Stomach (tissue), 8 donors: ENCODE measurements at regions not wholly inside any gene's neighbourhood (a gene's known extent, or its start where the extent isn't known, plus 50 kb on each side); places are given as distances from the start of the nearest gene placed in this dataset.

Experiments used
- DNase-seq, 2 donors: peaks; one replicate each; pipeline versions ENCODE4 v3.0.0 to v3.0.0-alpha.2; 2013 to 2019
- H3K27ac ChIP-seq, 5 donors: fragments of 200-600 bp in 4 of 5; sonication (generic) in 4 of 5; one replicate each; pipeline ENCODE4 v1.5.1; 2013 to 2019; ENCODE audit warnings: mild to moderate bottlenecking in 1 of 5, moderate library complexity in 1 of 5
- H3K27me3 ChIP-seq, 3 donors: fragments of 200-600 bp; sonication (generic); one replicate each; pipeline ENCODE4 v1.5.1; 2017 to 2019; ENCODE audit warnings: mixed run types in 1 of 3
- H3K36me3 ChIP-seq, 4 donors: fragments of 200-600 bp; sonication (generic); 1 replicate in 3 of 4; 2 replicates in 1 of 4; pipeline ENCODE4 v1.5.1; 2016 to 2019
- H3K4me1 ChIP-seq, 4 donors: fragments of 200-600 bp; sonication (generic); one replicate each; pipeline ENCODE4 v1.5.1; 2016 to 2019
- H3K4me3 ChIP-seq, 4 donors: fragments of 200-600 bp; sonication (generic) in 3 of 4; one replicate each; pipeline ENCODE4 v1.5.1; 2016 to 2019; ENCODE audit warnings: mild to moderate bottlenecking in 1 of 4
- H3K9me3 ChIP-seq, 4 donors: fragments of 200-600 bp; sonication (generic); one replicate each; pipeline ENCODE4 v1.5.1; 2016 to 2019
- EP300 ChIP-seq: sonication (generic); formaldehyde crosslinking; IDR thresholded peaks from one replicate; pipeline ENCODE4 v1.6.1; 2017; ENCODE audit warnings: antibody characterized with exemption
- POLR2A ChIP-seq, 4 donors: fragments of 450-650 bp; IDR thresholded peaks; one replicate each; pipeline ENCODE4 v1.6.1; 2016; ENCODE audit warnings: antibody characterized with exemption in 4 of 4, control low read depth in 2 of 4, mild to moderate bottlenecking in 1 of 4, moderate library complexity in 1 of 4
- POLR2AphosphoS5 ChIP-seq, 3 donors: sonication (generic); formaldehyde crosslinking; IDR thresholded peaks; one replicate each; pipeline ENCODE4 v1.6.1; 2016; ENCODE audit warnings: antibody characterized with exemption in 3 of 3
- WGBS, 5 donors: extraction: QIAGEN DNeasy Blood & Tissue Kit in 3 of 5; methylation state at CpG; one replicate each; pipeline versions ENCODE4 v1.1.5 to v1.1.7; 2013 to 2018; 5-methylcytosine and 5-hydroxymethylcytosine counted together
- intact Hi-C: fragments of 100-400 bp; cut with DNase I; formaldehyde crosslinking; loops from one replicate; pipeline ENCODE4 v1.15.1; 2023; ENCODE audit warnings: low total_unique reads
- TF ChIP-seq, protein P1 (sequence below), 7 experiments: fragments of 450-650 bp in 4 of 7; fragments of 200-600 bp in 3 of 7; sonication (generic) in 3 of 7; IDR thresholded peaks; one replicate each; pipeline ENCODE4 v1.5.1; 2016 to 2019; ENCODE audit warnings: antibody characterized with exemption in 7 of 7, control low read depth in 2 of 7, mild to moderate bottlenecking in 1 of 7
- donor health status: healthy with polysubstance abuse.
- donor health status: Bipolar disorder and iron deficiency.
- donor health status: healthy.

DNA sequence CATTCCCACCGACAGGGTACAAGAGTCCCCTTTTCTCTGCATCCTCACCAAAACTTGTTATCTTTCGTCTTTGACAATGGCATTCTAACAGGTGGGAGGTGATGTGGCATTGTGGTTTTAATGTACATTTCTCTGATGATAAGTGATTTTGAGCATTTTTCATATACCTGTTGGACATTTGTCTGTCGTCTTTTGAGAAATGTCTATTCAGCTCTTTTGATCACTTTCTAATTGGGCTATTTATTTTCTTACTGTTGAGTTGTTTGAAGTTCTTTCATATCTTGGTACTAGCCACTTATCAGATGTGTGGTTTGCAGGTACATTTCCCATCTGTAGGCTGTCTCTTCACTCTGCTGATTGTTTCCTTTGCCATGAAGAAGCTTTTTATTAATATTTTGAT lies 219.0 kb upstream of the SOX1 start:
- H3K4me3 ChIP-seq = no peak overlapping the region
- H3K27ac ChIP-seq = no peak overlapping the region
- no peak for DNase-seq
- intact Hi-C loops = no loop called here
- no peak for TF ChIP-seq POLR2A (IDR thresholded peaks at IDR 0.05)
- 84 to 91% (median 87%) methylated on average over 3 of the region's 3 CpGs for WGBS, 5 donors
- H3K27me3 ChIP-seq = peaks cover 0 to 65% (median 6%) of the 10 kb centered on the region in 3 donors
- H3K36me3 ChIP-seq = no peaks in the 10 kb centered on the region
- H3K9me3 ChIP-seq = no peaks in the 10 kb centered on the region
- H3K4me1 ChIP-seq = no peaks in the 10 kb centered on the region

DNA sequence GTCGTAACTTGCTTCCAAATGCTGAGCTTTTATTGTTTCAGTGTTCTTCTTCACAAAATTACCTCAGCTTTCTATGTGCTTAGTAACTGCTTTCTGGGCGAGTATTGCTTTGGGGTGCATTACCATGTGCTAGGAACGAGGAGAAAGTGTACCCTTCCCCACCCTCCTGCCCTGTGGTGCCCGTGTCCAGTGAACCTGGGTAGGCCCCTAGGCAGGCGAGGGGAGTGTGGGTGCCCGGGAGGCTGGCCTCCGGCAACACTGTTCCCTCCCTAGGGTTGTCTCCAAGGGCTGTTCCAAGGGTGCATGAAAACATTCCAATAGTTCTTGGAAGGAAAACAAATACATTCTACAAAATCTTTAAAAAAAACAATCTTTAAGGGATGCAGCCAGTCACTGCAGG lies 216.5 kb upstream of the SOX1 start:
- no peak for DNase-seq

DNA sequence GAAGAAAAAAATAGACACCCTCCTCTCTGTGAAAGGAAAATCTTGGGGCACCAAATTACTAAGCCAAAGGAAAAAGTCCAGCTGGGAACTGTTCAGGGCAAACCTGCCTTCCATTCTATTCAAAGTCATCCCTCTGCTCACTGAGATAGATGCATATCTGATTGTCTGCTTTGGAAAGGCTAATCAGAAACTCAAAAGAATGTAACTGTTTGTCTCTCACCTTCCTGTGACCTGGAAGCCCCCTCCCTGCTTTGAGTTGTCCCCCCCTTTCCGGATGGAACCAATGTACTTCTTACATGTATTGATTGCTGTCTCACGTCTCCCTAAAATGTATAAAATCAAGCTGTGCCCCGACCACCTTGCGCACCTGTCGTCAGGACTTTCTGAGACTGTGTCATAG lies 216.0 kb upstream of the SOX1 start:
- 52 to 59% (median 57%) methylated on average over 5 of the region's 5 CpGs for WGBS, 5 donors
- Histone ChIP-seq H3K27ac (no peak overlapping the region), H3K27me3 (peaks cover 0 to 68% (median 6%) of the 10 kb centered on the region in 3 donors)

More for the DNA sequence above, 216.5 kb upstream of the SOX1 start:
- H3K4me3 ChIP-seq = no peak overlapping the region
- H3K27ac ChIP-seq = no peak overlapping the region
- TF ChIP-seq, protein P1, sequence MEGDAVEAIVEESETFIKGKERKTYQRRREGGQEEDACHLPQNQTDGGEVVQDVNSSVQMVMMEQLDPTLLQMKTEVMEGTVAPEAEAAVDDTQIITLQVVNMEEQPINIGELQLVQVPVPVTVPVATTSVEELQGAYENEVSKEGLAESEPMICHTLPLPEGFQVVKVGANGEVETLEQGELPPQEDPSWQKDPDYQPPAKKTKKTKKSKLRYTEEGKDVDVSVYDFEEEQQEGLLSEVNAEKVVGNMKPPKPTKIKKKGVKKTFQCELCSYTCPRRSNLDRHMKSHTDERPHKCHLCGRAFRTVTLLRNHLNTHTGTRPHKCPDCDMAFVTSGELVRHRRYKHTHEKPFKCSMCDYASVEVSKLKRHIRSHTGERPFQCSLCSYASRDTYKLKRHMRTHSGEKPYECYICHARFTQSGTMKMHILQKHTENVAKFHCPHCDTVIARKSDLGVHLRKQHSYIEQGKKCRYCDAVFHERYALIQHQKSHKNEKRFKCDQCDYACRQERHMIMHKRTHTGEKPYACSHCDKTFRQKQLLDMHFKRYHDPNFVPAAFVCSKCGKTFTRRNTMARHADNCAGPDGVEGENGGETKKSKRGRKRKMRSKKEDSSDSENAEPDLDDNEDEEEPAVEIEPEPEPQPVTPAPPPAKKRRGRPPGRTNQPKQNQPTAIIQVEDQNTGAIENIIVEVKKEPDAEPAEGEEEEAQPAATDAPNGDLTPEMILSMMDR (IDR thresholded peaks at IDR 0.05) = no peak
- TF ChIP-seq EP300 = no peak
- TF ChIP-seq POLR2A (IDR thresholded peaks at IDR 0.05) = no peak
- TF ChIP-seq POLR2AphosphoS5 (IDR thresholded peaks at IDR 0.05) = no peak
- H3K36me3 ChIP-seq = no peaks in the 10 kb centered on the region
- H3K27me3 ChIP-seq = peaks cover 0 to 73% (median 6%) of the 10 kb centered on the region in 3 donors
- WGBS, 5 donors = 68 to 79% (median 74%) methylated on average over 7 of the region's 7 CpGs
- no peaks in the 10 kb centered on the region for H3K9me3 ChIP-seq
- intact Hi-C loops = no loop called here
- no peaks in the 10 kb centered on the region for H3K4me1 ChIP-seq

DNA sequence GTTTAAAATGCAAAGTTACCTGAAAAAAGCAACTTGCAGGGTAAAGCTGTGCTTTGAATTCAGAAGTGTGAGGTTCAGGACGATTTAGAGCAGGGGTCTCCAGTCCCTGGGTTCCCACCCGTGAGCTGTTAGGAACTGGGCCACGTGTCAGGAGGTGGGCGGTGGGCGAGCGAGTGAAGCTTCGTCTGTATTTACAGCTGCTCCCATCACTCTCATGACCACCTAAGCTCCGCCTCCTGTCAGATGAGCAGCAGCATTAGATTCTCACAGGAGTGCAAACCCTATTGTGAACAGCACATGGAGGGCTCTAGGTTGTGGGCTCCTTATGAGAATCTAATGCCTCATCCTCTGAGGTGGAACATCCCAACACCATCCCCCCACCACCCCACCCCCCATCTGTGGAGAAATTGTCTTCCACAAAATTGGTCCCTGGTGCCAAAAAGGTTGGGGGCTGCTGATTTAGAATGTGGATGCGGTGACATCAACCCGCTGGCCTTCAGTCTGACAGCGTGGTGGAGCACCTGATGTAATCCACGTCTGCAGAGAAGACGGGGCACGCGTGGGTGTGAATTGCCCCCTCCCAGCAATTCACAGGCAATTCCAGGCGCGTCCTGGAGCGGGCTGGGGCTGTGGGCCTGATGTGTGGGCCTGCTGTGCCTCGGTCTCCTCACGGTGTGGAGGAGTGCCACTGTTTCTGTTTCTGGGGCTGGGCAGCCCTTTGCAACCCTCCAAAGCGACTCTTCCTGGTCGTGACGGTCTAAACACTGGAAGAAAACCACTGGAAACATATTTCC lies 214.0 kb upstream of the SOX1 start:
- Histone ChIP-seq H3K27ac (no peak overlapping the region), H3K4me1 (no peaks in the 10 kb centered on the region), H3K36me3 (no peaks in the 10 kb centered on the region), H3K27me3 (peaks cover 0 to 69% (median 0%) of the 10 kb centered on the region in 3 donors), H3K4me3 (no peak overlapping the region), H3K9me3 (no peaks in the 10 kb centered on the region)
- DNase-seq = peak in 1 of 2 donors; percentile 24
- intact Hi-C loops = no loop called here
- TF ChIP-seq EP300 = no peak
- TF ChIP-seq, protein P1 (IDR thresholded peaks at IDR 0.05) = no peak
- no peak for TF ChIP-seq POLR2AphosphoS5 (IDR thresholded peaks at IDR 0.05)
- TF ChIP-seq POLR2A (IDR thresholded peaks at IDR 0.05) = no peak
- 46 to 66% (median 61%) methylated on average over 16 to 23 of the region's 23 CpGs for WGBS, 5 donors

More for the DNA sequence above, 216.0 kb upstream of the SOX1 start:
- TF ChIP-seq POLR2A (IDR thresholded peaks at IDR 0.05) (no peak), EP300 (no peak), POLR2AphosphoS5 (IDR thresholded peaks at IDR 0.05) (no peak)
- TF ChIP-seq, protein P1 (IDR thresholded peaks at IDR 0.05) = no peak
- Histone ChIP-seq H3K36me3 (no peaks in the 10 kb centered on the region), H3K9me3 (no peaks in the 10 kb centered on the region), H3K4me1 (no peaks in the 10 kb centered on the region), H3K4me3 (no peak overlapping the region)
- no peak for DNase-seq
- intact Hi-C loops = no loop called here

DNA sequence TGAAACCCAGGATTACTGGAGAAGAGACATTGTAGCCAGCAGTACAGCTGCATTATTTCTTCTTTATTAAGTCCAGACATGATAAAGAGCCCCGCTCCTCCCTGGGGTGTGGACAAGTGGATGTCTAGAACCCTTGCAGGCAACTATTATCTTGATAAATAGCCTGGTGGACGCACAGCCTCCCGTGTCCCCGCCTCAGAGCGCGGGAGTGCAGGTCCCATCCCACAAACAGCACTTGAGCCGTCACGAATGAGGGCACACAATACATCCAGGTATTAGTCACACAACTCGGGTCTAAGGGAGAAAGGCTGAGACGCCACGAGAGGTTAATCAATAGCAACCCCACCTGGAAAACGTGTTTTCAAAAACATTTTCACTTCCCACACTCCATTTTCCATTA lies 213.2 kb upstream of the SOX1 start:
- H3K4me1 ChIP-seq = no peaks in the 10 kb centered on the region
- no peaks in the 10 kb centered on the region for H3K36me3 ChIP-seq
- intact Hi-C loops = no loop called here
- H3K27ac ChIP-seq = no peak overlapping the region
- WGBS, 5 donors = 14 to 28% (median 26%) methylated on average over 12 of the region's 12 CpGs
- TF ChIP-seq POLR2A (IDR thresholded peaks at IDR 0.05) = no peak
- TF ChIP-seq, protein P1 (IDR thresholded peaks at IDR 0.05) = no peak
- no peak for TF ChIP-seq EP300
- TF ChIP-seq POLR2AphosphoS5 (IDR thresholded peaks at IDR 0.05) = no peak
- peaks cover 0 to 69% (median 0%) of the 10 kb centered on the region in 3 donors for H3K27me3 ChIP-seq
- H3K4me3 ChIP-seq = no peak overlapping the region
- H3K9me3 ChIP-seq = no peaks in the 10 kb centered on the region
- DNase-seq = peak in 1 of 2 donors; percentile 51
